H4 (cell line): ENCODE measurements at regions not wholly inside any gene's neighbourhood (a gene's known extent, or its start where the extent isn't known, plus 50 kb on each side); places are given as distances from the start of the nearest gene placed in this dataset.

Source experiments
- DNase-seq: peaks from one replicate; pipeline ENCODE4 v3.0.0-alpha.2; 2015; ENCODE audit warnings: low spot score

GRCh38 chr12:125431516-125431915, 366.3 kb downstream of the AACS start:
- DNase-seq = no peak

GRCh38 chr12:125434131-125434530, 368.9 kb downstream of the AACS start:
- DNase-seq = no peak

- DNase-seq = no peak
These were observed 369.8 kb downstream of the AACS start for GRCh38 chr12:125434936-125435443.

- no peak for DNase-seq
These were observed 370.6 kb downstream of the AACS start for GRCh38 chr12:125435871-125436270.

GRCh38 chr12:125436686-125437085, 371.5 kb downstream of the AACS start:
- no peak for DNase-seq

GRCh38 chr12:125440399-125440798, 375.2 kb downstream of the AACS start:
- no peak for DNase-seq

GRCh38 chr12:125443341-125443740, 378.1 kb downstream of the AACS start:
- DNase-seq = no peak

GRCh38 chr12:125451408-125451807, 386.2 kb downstream of the AACS start:
- no peak for DNase-seq

- no peak for DNase-seq
These were observed 388.5 kb downstream of the AACS start for GRCh38 chr12:125453751-125454150.

- DNase-seq = no peak
These were observed 389.1 kb downstream of the AACS start for GRCh38 chr12:125454291-125454690.

GRCh38 chr12:125454786-125455480, 389.7 kb downstream of the AACS start:
- no peak for DNase-seq

GRCh38 chr12:125455556-125455955, 390.3 kb downstream of the AACS start:
- DNase-seq = no peak

GRCh38 chr12:125458552-125459268, 393.5 kb downstream of the AACS start:
- no peak for DNase-seq

- DNase-seq = no peak
These were observed 396.6 kb downstream of the AACS start for GRCh38 chr12:125461831-125462230.

GRCh38 chr12:125463386-125463785, 398.2 kb downstream of the AACS start:
- DNase-seq = no peak

GRCh38 chr12:125467363-125467762, 402.1 kb downstream of the AACS start:
- DNase-seq = no peak

GRCh38 chr12:125469683-125470082, 404.4 kb downstream of the AACS start:
- DNase-seq = no peak

GRCh38 chr12:125470838-125471783, 405.9 kb downstream of the AACS start:
- DNase-seq = no peak

GRCh38 chr12:125473501-125473900, 408.3 kb downstream of the AACS start:
- no peak for DNase-seq

GRCh38 chr12:125487336-125487735, 422.1 kb downstream of the AACS start:
- DNase-seq = no peak

GRCh38 chr12:125491553-125491952, 426.3 kb downstream of the AACS start:
- no peak for DNase-seq
